Effector memory CD4-positive, alpha-beta T cell (primary cell): ENCODE measurements at regions not wholly inside any gene's neighbourhood (a gene's known extent, or its start where the extent isn't known, plus 50 kb on each side); places are given as distances from the start of the nearest gene placed in this dataset.
"Not testable (repeated sequence)": the region's sequence is repeated elsewhere in the genome, so short reads cannot be mapped to it uniquely, and the experiment has no call there.

Experiments
- DNase-seq, 3 donors: peaks; one replicate each; pipeline ENCODE4 v3.0.0-alpha.2; 2020
- H3K27ac ChIP-seq: 2 replicates; pipeline ENCODE4 v1.7.0; 2013; ENCODE audit warnings: mild to moderate bottlenecking, low read length, moderate library complexity; ENCODE audit not compliant: insufficient read depth, poor library complexity, severe bottlenecking
- H3K27me3 ChIP-seq: replicated peaks from 2 replicates; pipeline ENCODE4 v1.7.0; 2013; ENCODE audit warnings: mild to moderate bottlenecking, low read length; ENCODE audit not compliant: insufficient read depth, control insufficient read depth, poor library complexity, severe bottlenecking
- H3K36me3 ChIP-seq: 2 replicates; pipeline ENCODE4 v1.7.0; 2013; ENCODE audit warnings: mild to moderate bottlenecking, low read length, moderate library complexity; ENCODE audit not compliant: control insufficient read depth, insufficient read depth
- H3K4me1 ChIP-seq: 2 replicates; pipeline ENCODE4 v1.7.0; 2013; ENCODE audit warnings: low read length, mild to moderate bottlenecking; ENCODE audit not compliant: control insufficient read depth, insufficient read depth, poor library complexity, severe bottlenecking
- H3K4me3 ChIP-seq: 2 replicates; pipeline ENCODE4 v1.7.0; 2013; ENCODE audit warnings: low read length, low read depth, mild to moderate bottlenecking; ENCODE audit not compliant: insufficient read depth, poor library complexity, severe bottlenecking
- H3K9me3 ChIP-seq: 2 replicates; pipeline ENCODE4 v1.7.0; 2013; ENCODE audit warnings: mild to moderate bottlenecking, low read length, moderate library complexity; ENCODE audit not compliant: control insufficient read depth

DNA sequence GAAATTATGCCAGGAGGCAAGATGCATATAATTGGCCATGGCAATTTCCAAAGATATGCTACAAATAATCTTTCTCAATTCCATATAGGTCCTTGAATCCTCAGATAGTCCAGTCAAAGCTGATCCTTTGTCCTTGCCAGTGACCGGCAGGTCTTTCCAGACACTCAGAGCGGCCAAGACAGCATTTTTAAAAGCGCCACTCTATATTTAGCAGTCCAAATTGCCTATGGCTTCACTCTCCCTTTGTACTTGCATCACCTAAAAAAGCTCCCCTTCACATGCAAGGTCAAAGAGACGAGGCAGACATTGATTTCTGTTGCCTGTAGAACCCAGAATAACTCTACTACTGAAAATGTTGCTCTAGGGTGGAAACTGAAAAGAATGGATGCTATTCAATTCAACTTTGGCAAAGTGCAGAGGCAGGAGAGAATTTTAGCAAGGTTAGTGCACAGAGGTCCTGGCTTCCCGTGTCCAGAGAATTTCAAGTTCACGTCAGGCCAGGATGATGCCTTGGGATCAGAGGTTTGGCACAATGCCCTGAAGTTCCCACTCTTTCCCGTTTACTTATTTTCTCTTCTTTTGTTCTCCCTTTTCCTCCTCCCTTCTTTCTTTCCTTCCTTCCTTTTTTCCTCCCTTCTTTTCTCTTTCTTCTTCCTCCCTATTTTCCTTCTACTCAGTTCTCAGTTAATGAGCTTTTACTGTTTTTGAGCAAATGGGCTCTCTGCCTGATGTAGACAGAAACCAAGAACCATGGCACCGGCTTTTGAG, 108.5 kb downstream of the KCNK1 start:
- H3K4me3 ChIP-seq = no peak overlapping the region
- no peaks in the 10 kb centered on the region for H3K36me3 ChIP-seq
- H3K27me3 ChIP-seq = no peaks in the 10 kb centered on the region
- no peak for DNase-seq
- H3K27ac ChIP-seq = no peak overlapping the region
- H3K9me3 ChIP-seq = no peaks in the 10 kb centered on the region
- no peaks in the 10 kb centered on the region for H3K4me1 ChIP-seq

- Histone ChIP-seq H3K27ac (no peak overlapping the region), H3K4me3 (no peak overlapping the region), H3K36me3 (no peaks in the 10 kb centered on the region), H3K4me1 (no peaks in the 10 kb centered on the region), H3K9me3 (no peaks in the 10 kb centered on the region), H3K27me3 (no peaks in the 10 kb centered on the region)
- no peak for DNase-seq
These were observed 109.5 kb downstream of the KCNK1 start for GRCh38 chr1:233723387-233723786.

DNA sequence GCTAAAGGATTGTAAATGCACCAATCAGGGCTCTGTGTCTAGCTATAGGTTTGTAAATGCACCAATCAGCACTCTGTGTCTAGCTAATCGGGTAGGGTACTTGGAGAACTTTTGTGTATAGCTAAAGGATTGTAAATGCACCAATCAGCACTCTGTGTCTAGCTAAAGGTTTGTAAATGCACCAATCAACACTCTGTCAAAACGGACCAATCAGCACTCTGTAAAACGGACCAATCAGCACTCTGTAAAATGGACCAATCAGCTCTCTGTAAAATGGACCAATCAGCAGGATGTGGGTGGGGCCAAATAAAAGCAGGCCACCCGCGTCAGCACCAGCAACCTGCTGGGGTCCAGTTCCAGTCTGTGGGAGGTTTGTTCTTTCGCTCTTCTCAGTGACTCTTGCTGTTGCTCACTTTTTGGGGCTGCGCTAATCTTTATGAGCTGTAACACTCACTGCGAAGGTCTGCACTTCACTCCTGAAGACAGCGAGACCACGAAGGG, 110.3 kb downstream of the KCNK1 start:
- not testable (repeated sequence) for H3K4me1 ChIP-seq, H3K9me3 ChIP-seq, DNase-seq, H3K27ac ChIP-seq, H3K36me3 ChIP-seq, H3K27me3 ChIP-seq, H3K4me3 ChIP-seq

DNA sequence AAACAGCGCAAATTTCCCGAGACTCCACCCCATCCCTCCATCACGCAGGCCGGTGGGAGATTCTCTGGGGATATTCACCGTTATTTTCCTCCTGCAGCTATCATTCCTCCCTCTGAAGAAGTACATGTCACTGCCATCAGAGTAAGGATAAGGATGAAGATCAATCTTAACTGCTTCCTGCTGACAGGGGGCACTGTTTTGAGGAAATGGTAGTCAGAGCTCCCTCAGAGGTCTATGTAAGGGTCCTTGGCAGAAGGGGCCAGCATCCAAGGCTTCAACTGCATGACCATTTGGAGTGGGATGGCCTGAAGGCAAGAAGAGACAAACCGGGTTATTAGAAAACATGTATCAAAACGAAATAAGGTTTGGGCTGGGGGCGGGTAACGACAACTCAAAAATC, 111.5 kb downstream of the KCNK1 start:
- Histone ChIP-seq H3K36me3 (no peaks in the 10 kb centered on the region), H3K27me3 (no peaks in the 10 kb centered on the region), H3K9me3 (no peaks in the 10 kb centered on the region), H3K27ac (no peak overlapping the region), H3K4me3 (no peak overlapping the region), H3K4me1 (no peaks in the 10 kb centered on the region)
- DNase-seq = no peak

GRCh38 chr1:233728721-233729120, 114.8 kb downstream of the KCNK1 start:
- H3K9me3 ChIP-seq = no peaks in the 10 kb centered on the region
- DNase-seq = no peak
- no peaks in the 10 kb centered on the region for H3K27me3 ChIP-seq
- H3K4me1 ChIP-seq = no peaks in the 10 kb centered on the region
- no peak overlapping the region for H3K27ac ChIP-seq
- H3K36me3 ChIP-seq = no peaks in the 10 kb centered on the region
- no peak overlapping the region for H3K4me3 ChIP-seq

DNA sequence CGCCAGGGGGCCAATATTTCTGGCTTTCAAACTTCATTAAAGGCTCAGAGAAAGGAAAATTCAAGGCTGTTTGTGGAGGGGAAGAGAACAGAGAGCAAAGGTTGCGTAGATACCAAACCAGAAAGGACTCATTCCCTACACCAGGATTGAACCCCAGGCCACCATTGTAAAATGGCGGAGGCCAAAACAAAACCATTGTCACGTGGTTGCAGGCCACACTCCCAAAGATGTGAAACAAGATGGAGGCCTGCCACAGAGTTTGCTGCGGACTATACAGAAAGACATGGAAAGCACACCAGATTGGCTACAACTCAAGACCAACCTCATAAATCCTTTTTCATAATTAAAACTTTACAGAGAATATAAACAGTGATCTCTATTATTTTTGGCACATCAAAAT, 116.5 kb downstream of the KCNK1 start:
- no peak overlapping the region for H3K27ac ChIP-seq
- no peaks in the 10 kb centered on the region for H3K36me3 ChIP-seq
- no peaks in the 10 kb centered on the region for H3K27me3 ChIP-seq
- no peak overlapping the region for H3K4me3 ChIP-seq
- H3K9me3 ChIP-seq = no peaks in the 10 kb centered on the region
- H3K4me1 ChIP-seq = no peaks in the 10 kb centered on the region
- no peak for DNase-seq

GRCh38 chr1:233730809-233731208, 116.9 kb downstream of the KCNK1 start:
- H3K4me1 ChIP-seq = no peaks in the 10 kb centered on the region
- no peak overlapping the region for H3K27ac ChIP-seq
- H3K9me3 ChIP-seq = no peaks in the 10 kb centered on the region
- no peak overlapping the region for H3K4me3 ChIP-seq
- DNase-seq = no peak
- H3K36me3 ChIP-seq = no peaks in the 10 kb centered on the region
- no peaks in the 10 kb centered on the region for H3K27me3 ChIP-seq

GRCh38 chr1:233732206-233732605, 118.3 kb downstream of the KCNK1 start:
- no peaks in the 10 kb centered on the region for H3K27me3 ChIP-seq
- H3K4me3 ChIP-seq = no peak overlapping the region
- H3K4me1 ChIP-seq = no peaks in the 10 kb centered on the region
- no peak overlapping the region for H3K27ac ChIP-seq
- H3K9me3 ChIP-seq = no peaks in the 10 kb centered on the region
- no peak for DNase-seq
- H3K36me3 ChIP-seq = no peaks in the 10 kb centered on the region

GRCh38 chr1:233734456-233734855, 120.5 kb downstream of the KCNK1 start:
- H3K9me3 ChIP-seq = no peaks in the 10 kb centered on the region
- no peaks in the 10 kb centered on the region for H3K4me1 ChIP-seq
- DNase-seq = no peak
- no peaks in the 10 kb centered on the region for H3K27me3 ChIP-seq
- H3K27ac ChIP-seq = no peak overlapping the region
- H3K36me3 ChIP-seq = no peaks in the 10 kb centered on the region
- H3K4me3 ChIP-seq = no peak overlapping the region

DNA sequence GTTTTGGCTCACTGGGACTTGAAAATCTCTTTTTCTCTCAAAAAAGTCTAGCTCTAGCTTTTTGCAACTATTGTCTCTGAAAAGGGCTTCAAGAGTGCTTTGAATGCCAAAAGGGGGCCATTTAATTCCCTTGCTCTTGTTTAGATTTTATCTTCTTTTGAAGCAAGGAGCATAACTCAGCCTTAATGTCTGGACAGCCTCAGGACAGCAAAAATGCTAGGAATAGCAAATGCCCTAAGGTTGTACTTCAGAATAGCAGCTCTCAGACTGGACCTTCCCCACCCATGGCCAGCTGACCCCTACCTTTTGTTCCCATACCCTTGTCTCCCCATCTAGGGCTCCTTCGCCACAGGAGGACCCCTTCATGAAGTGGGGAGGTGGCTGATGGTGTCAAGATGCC, 121.4 kb downstream of the KCNK1 start:
- Histone ChIP-seq H3K27me3 (no peaks in the 10 kb centered on the region), H3K27ac (no peak overlapping the region), H3K4me3 (no peak overlapping the region), H3K4me1 (no peaks in the 10 kb centered on the region), H3K9me3 (no peaks in the 10 kb centered on the region), H3K36me3 (no peaks in the 10 kb centered on the region)
- no peak for DNase-seq
